K562 (cell line): ENCODE measurements at regions not wholly inside any gene's neighbourhood (a gene's known extent, or its start where the extent isn't known, plus 50 kb on each side); places are given as distances from the start of the nearest gene placed in this dataset.

Experiments
- ATAC-seq: fragments of 200-7000 bp; cut with Tn5 transposase; 3 replicates; pipeline ENCODE4 v1.9.1; 2020; ENCODE audit warnings: moderate library complexity
- BruUV-seq: library from RNA; stranded (reverse); fragments of 400-500 nt; replicated peaks from 2 replicates; lab custom pipeline; 2021; lab: Mats Ljungman, UMichigan
- CTCF ChIA-PET: fragments of 300-600 bp; formaldehyde crosslinking; extraction: SDS; loops from one replicate; lab custom pipeline; 2021; ENCODE audit warnings: low intra/inter-chr PET ratio; lab: Yijun Ruan, JAX
- POLR2A ChIA-PET: fragments of 300-600, 350-650 bp; sonication (Branson Sonifier 250); formaldehyde crosslinking; extraction: SDS; loops from one replicate; lab custom pipeline; 2021; ENCODE audit warnings: antibody characterized with exemption, inconsistent platforms; lab: Yijun Ruan, JAX
- DNase-seq, 4 experiments: peaks; one replicate each; pipeline versions ENCODE4 v3.0.0 to v3.0.0-alpha.2; 2011 to 2018; ENCODE audit warnings: low spot score in 3 of 4, mixed read lengths in 3 of 4; ENCODE audit errors: extremely low read depth in 1 of 4
- FAIRE-seq: peaks from 2 replicates; lab custom pipeline; 2011; peaks lifted over from hg19 to GRCh38; lab: Jason Lieb, UNC
- H2AFZ ChIP-seq: 2 replicates; pipeline ENCODE4 v1.6.0; 2011; ENCODE audit warnings: low read depth, low read length, control low read depth, inconsistent platforms
- H3K27ac ChIP-seq: fragments of 200-600 bp; 3 replicates; pipeline ENCODE4 v1.8.0; 2011; ENCODE audit warnings: low read depth, mild to moderate bottlenecking, control low read depth, inconsistent platforms, low read length, moderate library complexity, mixed read lengths; ENCODE audit errors: extremely low read depth
- H3K27me3 ChIP-seq, 2 experiments: fragments of 300-600 bp in 1 of 2; 2 replicates in 1 of 2; 3 replicates in 1 of 2; pipeline versions ENCODE4 v1.6.0 to v1.8.0; 2011; ENCODE audit warnings: inconsistent platforms in 2 of 2, low read length in 2 of 2, mild to moderate bottlenecking in 1 of 2, mixed read lengths in 1 of 2, moderate library complexity in 1 of 2; ENCODE audit not compliant: control insufficient read depth in 2 of 2, insufficient read depth in 2 of 2
- H3K36me3 ChIP-seq: fragments of 300-600 bp; 3 replicates; pipeline ENCODE4 v1.8.0; 2011; ENCODE audit warnings: mild to moderate bottlenecking, low read length, inconsistent platforms; ENCODE audit not compliant: control insufficient read depth, insufficient read depth
- H3K4me1 ChIP-seq, 2 experiments: fragments of 200-600 bp in 1 of 2; replicated peaks in 1 of 2; 2 replicates in 1 of 2; 3 replicates in 1 of 2; pipeline versions ENCODE4 v1.5.1 to v1.8.0; 2011; ENCODE audit warnings: inconsistent platforms in 2 of 2, low read length in 2 of 2, mild to moderate bottlenecking in 1 of 2, mixed read lengths in 1 of 2, moderate library complexity in 1 of 2; ENCODE audit not compliant: control insufficient read depth in 2 of 2, insufficient read depth in 2 of 2
- H3K4me2 ChIP-seq: 2 replicates; pipeline ENCODE4 v1.6.1; 2011; ENCODE audit warnings: low read length, control low read depth, inconsistent platforms, mixed read lengths; ENCODE audit not compliant: insufficient read depth
- H3K4me3 ChIP-seq: fragments of 200-600 bp; sonication (generic), shearing (Covaris generic); 2 replicates; pipeline ENCODE4 v1.5.1; 2016; ENCODE audit warnings: control low read depth, inconsistent platforms
- H3K79me2 ChIP-seq: fragments of 200-600 bp; 3 replicates; pipeline ENCODE4 v1.8.0; 2011; ENCODE audit warnings: low read length, inconsistent platforms; ENCODE audit not compliant: control insufficient read depth, insufficient read depth
- H3K9ac ChIP-seq, 2 experiments: 2 replicates each; pipeline versions ENCODE4 v1.6.0 to v1.6.1; 2011; ENCODE audit warnings: low read depth in 2 of 2, low read length in 2 of 2, control low read depth in 1 of 2, inconsistent platforms in 1 of 2, mild to moderate bottlenecking in 1 of 2, mixed read lengths in 1 of 2; ENCODE audit not compliant: insufficient read depth in 1 of 2
- H3K9me1 ChIP-seq: one replicate; pipeline ENCODE4 v1.6.0; 2011; ENCODE audit warnings: inconsistent platforms, mild to moderate bottlenecking, low read length, moderate library complexity; ENCODE audit not compliant: control insufficient read depth, insufficient read depth
- H3K9me3 ChIP-seq: replicated peaks from 2 replicates; pipeline ENCODE4 v1.5.1; 2011; ENCODE audit warnings: low read depth, low read length, inconsistent platforms; ENCODE audit not compliant: control insufficient read depth, insufficient read depth
- H4K20me1 ChIP-seq: replicated peaks from 2 replicates; pipeline ENCODE4 v1.6.1; 2011; ENCODE audit warnings: low read length, inconsistent platforms, mixed read lengths; ENCODE audit not compliant: control insufficient read depth, insufficient read depth
- BCOR ChIP-seq: fragments of 450-650 bp; IDR thresholded peaks from 2 replicates; pipeline ENCODE4 v1.6.1; 2016
- BHLHE40 ChIP-seq: IDR thresholded peaks from 2 replicates; pipeline ENCODE4 v1.6.1; 2011; ENCODE audit warnings: low read length, improper control_type of control experiment
- DDX20 ChIP-seq: fragments of 450-650 bp; IDR thresholded peaks from 2 replicates; pipeline ENCODE4 v1.6.1; 2016; ENCODE audit warnings: missing genetic modification characterization, low read depth, mild to moderate bottlenecking, missing compliant biosample characterization, moderate library complexity
- EGR1 ChIP-seq: fragments of 450-650 bp; conservative IDR thresholded peaks from 2 replicates; pipeline ENCODE4 v1.6.1; 2017; ENCODE audit warnings: mild to moderate bottlenecking
- HMG20A ChIP-seq: fragments of 450-650 bp; formaldehyde crosslinking; conservative IDR thresholded peaks from 2 replicates; pipeline ENCODE4 v1.4.0; 2020; ENCODE audit warnings: mild to moderate bottlenecking, mixed read lengths
- NCOR1 ChIP-seq: fragments of 450-650 bp; IDR thresholded peaks from 2 replicates; pipeline ENCODE4 v1.6.1; 2016; ENCODE audit warnings: mild to moderate bottlenecking, moderate library complexity
- POLR2A ChIP-seq: fragments of 450-650 bp; conservative IDR thresholded peaks from 2 replicates; pipeline ENCODE4 v1.6.1; 2016
- SPI1 ChIP-seq: IDR thresholded peaks from 2 replicates; pipeline ENCODE4 v1.6.1; 2011; ENCODE audit warnings: low read depth, low read length, control low read depth, borderline replicate concordance
- THRAP3 ChIP-seq: fragments of 450-650 bp; IDR thresholded peaks from 2 replicates; pipeline ENCODE4 v1.6.1; 2016; ENCODE audit warnings: mild to moderate bottlenecking, inconsistent platforms, borderline replicate concordance
- U2AF2 ChIP-seq: fragments of 200-400 bp; formaldehyde crosslinking; optimal IDR thresholded peaks from 2 replicates; pipeline ENCODE3; 2017; ENCODE audit warnings: low read depth, mild to moderate bottlenecking, low read length
- WGBS: fragments of 100-300 bp; shearing (Covaris generic); methylation state at CpG from one replicate; pipeline ENCODE4 v1.1.6; 2016; ENCODE audit warnings: low coverage, mixed read lengths; ENCODE audit not compliant: insufficient coverage; ENCODE audit errors: missing lambda C conversion rate; 5-methylcytosine and 5-hydroxymethylcytosine counted together
- in situ Hi-C: fragments of 300-500 bp; cut with MboI; formaldehyde crosslinking; loops from 4 replicates; pipeline ENCODE4 v1.15.0; 2018; ENCODE audit warnings: inconsistent platforms, mixed read lengths
- intact Hi-C: fragments of 100-400 bp; cut with micrococcal nuclease; formaldehyde crosslinking; loops from 2 replicates; pipeline ENCODE4 v1.14.2; 2022
- TF ChIP-seq, protein P1 (sequence below), 2 experiments: IDR thresholded peaks; 2 replicates each; pipeline ENCODE4 v1.6.1; 2012; ENCODE audit warnings: improper control_type of control experiment in 2 of 2, low read depth in 2 of 2, low read length in 2 of 2, borderline replicate concordance in 1 of 2
- TF ChIP-seq, protein P2 (sequence below): fragments of 150-350 bp; conservative IDR thresholded peaks from 2 replicates; pipeline ENCODE4 v1.6.1; 2014; ENCODE audit warnings: low read length

DNA sequence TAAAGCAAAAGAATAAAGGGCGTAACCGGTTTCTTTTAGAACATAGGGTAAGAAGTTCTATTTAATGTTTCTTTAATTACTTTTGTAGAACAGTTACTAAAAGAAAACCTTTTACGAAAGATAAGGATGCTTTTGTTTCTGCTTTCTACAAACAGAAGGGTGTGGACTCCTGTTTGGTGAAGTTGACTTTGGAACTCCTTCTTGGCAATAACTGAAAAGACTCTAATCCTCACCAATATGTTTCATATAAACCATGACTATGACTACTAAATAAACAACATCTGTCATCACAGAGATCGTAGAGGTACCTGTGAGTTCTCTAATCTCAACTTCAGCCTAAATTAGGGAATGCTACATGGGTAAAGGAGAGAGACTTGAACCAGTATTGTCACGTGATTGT lies 210.8 kb upstream of the FLRT2 start:
- H3K9ac ChIP-seq = no peak overlapping the region
- no peak for TF ChIP-seq BHLHE40
- TF ChIP-seq BCOR = no peak
- TF ChIP-seq THRAP3 = no peak
- no peak for TF ChIP-seq DDX20 (tag)
- H3K4me2 ChIP-seq = no peak overlapping the region
- no peaks in the 10 kb centered on the region for H3K36me3 ChIP-seq
- intact Hi-C loops (no loop called here), in situ Hi-C loops (no loop called here)
- H3K27ac ChIP-seq = no peak overlapping the region
- no peaks in the 10 kb centered on the region for H3K27me3 ChIP-seq
- H4K20me1 ChIP-seq = no peaks in the 10 kb centered on the region
- H3K4me1 ChIP-seq = no peaks in the 10 kb centered on the region
- no peaks in the 10 kb centered on the region for H3K9me1 ChIP-seq
- H3K4me3 ChIP-seq = no peak overlapping the region
- WGBS = 3% methylated on average over 5 of the region's 5 CpGs
- BruUV-seq = no TSS peak
- CTCF ChIA-PET = no interaction called here
- POLR2A ChIA-PET = no interaction called here
- ATAC-seq (no peak), DNase-seq (no peak), FAIRE-seq (no peak)
- no peaks in the 10 kb centered on the region for H3K79me2 ChIP-seq
- H3K9me3 ChIP-seq = no peaks in the 10 kb centered on the region
- no peak overlapping the region for H2AFZ ChIP-seq

- H3K4me3 ChIP-seq = no peak overlapping the region
- no peak overlapping the region for H3K9ac ChIP-seq
- in situ Hi-C loops = no loop called here
- H3K27me3 ChIP-seq = no peaks in the 10 kb centered on the region
- H2AFZ ChIP-seq = no peak overlapping the region
- H3K79me2 ChIP-seq = no peaks in the 10 kb centered on the region
- no peaks in the 10 kb centered on the region for H3K9me1 ChIP-seq
- no peaks in the 10 kb centered on the region for H4K20me1 ChIP-seq
- intact Hi-C loops = no loop called here
- BruUV-seq = no TSS peak
- FAIRE-seq = no peak
- no peak overlapping the region for H3K4me2 ChIP-seq
- no peak for ATAC-seq
- DNase-seq = no peak
- H3K27ac ChIP-seq = no peak overlapping the region
- no peaks in the 10 kb centered on the region for H3K36me3 ChIP-seq
- 0% methylated on average over 5 of the region's 6 CpGs for WGBS
- ChIA-PET POLR2A (no interaction called here), CTCF (no interaction called here)
- no peaks in the 10 kb centered on the region for H3K4me1 ChIP-seq
- no peaks in the 10 kb centered on the region for H3K9me3 ChIP-seq
- no peak for TF ChIP-seq HMG20A
- TF ChIP-seq, protein P1, sequence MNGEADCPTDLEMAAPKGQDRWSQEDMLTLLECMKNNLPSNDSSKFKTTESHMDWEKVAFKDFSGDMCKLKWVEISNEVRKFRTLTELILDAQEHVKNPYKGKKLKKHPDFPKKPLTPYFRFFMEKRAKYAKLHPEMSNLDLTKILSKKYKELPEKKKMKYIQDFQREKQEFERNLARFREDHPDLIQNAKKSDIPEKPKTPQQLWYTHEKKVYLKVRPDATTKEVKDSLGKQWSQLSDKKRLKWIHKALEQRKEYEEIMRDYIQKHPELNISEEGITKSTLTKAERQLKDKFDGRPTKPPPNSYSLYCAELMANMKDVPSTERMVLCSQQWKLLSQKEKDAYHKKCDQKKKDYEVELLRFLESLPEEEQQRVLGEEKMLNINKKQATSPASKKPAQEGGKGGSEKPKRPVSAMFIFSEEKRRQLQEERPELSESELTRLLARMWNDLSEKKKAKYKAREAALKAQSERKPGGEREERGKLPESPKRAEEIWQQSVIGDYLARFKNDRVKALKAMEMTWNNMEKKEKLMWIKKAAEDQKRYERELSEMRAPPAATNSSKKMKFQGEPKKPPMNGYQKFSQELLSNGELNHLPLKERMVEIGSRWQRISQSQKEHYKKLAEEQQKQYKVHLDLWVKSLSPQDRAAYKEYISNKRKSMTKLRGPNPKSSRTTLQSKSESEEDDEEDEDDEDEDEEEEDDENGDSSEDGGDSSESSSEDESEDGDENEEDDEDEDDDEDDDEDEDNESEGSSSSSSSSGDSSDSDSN (IDR thresholded peaks at IDR 0.05; ENCODE audit: borderline replicate concordance in 1 of 2, low read depth in 2 of 2, low read length in 2 of 2) = no peak
- no peak for TF ChIP-seq U2AF2
- TF ChIP-seq EGR1 = no peak
- TF ChIP-seq NCOR1 = no peak
- TF ChIP-seq, protein P2, sequence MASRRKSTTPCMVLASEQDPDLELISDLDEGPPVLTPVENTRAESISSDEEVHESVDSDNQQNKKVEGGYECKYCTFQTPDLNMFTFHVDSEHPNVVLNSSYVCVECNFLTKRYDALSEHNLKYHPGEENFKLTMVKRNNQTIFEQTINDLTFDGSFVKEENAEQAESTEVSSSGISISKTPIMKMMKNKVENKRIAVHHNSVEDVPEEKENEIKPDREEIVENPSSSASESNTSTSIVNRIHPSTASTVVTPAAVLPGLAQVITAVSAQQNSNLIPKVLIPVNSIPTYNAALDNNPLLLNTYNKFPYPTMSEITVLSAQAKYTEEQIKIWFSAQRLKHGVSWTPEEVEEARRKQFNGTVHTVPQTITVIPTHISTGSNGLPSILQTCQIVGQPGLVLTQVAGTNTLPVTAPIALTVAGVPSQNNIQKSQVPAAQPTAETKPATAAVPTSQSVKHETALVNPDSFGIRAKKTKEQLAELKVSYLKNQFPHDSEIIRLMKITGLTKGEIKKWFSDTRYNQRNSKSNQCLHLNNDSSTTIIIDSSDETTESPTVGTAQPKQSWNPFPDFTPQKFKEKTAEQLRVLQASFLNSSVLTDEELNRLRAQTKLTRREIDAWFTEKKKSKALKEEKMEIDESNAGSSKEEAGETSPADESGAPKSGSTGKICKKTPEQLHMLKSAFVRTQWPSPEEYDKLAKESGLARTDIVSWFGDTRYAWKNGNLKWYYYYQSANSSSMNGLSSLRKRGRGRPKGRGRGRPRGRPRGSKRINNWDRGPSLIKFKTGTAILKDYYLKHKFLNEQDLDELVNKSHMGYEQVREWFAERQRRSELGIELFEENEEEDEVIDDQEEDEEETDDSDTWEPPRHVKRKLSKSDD = no peak
- no peak for TF ChIP-seq POLR2A
- TF ChIP-seq SPI1 = no peak
These were observed 209.8 kb upstream of the FLRT2 start for GRCh38 chr14:85319998-85320630.
